Gastrocnemius medialis (tissue), 4 donors: ENCODE measurements at regions not wholly inside any gene's neighbourhood (a gene's known extent, or its start where the extent isn't known, plus 50 kb on each side); places are given as distances from the start of the nearest gene placed in this dataset.

Source experiments
- POLR2A ChIP-seq, 2 donors: fragments of 450-650 bp; IDR thresholded peaks; one replicate each; pipeline ENCODE4 v1.6.1; 2017; ENCODE audit warnings: antibody characterized with exemption in 2 of 2, mild to moderate bottlenecking in 2 of 2, moderate library complexity in 2 of 2
- TF ChIP-seq, protein P1 (sequence below), 5 experiments: fragments of 450-650 bp in 3 of 5; fragments of 200-600 bp in 2 of 5; sonication (generic) in 2 of 5; IDR thresholded peaks in 4 of 5; conservative IDR thresholded peaks in 1 of 5; 1 replicate in 4 of 5; 2 replicates in 1 of 5; pipeline ENCODE4 v1.5.1; 2016 to 2019; ENCODE audit warnings: antibody characterized with exemption in 5 of 5, mild to moderate bottlenecking in 3 of 5, moderate library complexity in 3 of 5

DNA sequence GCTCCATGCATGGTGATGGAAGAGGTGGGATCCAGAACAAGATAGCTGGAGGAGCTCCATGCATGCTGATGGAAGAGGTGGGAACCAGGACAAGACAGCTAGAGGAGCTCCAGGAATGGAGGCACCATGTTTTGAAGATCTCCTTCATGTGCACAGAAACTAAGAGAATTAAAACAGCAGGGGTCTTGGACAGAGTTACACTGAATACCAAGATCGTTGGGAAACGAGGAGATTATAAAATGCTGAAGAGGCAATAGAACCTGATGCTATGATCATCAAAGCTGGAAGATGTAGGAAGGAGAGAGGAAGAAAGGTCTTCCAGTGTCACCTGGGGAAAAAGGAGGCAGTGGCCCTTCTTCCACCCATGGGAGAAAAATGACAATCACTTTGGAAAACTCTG, 193.6 kb upstream of the PFKP start:
- TF ChIP-seq, protein P1, sequence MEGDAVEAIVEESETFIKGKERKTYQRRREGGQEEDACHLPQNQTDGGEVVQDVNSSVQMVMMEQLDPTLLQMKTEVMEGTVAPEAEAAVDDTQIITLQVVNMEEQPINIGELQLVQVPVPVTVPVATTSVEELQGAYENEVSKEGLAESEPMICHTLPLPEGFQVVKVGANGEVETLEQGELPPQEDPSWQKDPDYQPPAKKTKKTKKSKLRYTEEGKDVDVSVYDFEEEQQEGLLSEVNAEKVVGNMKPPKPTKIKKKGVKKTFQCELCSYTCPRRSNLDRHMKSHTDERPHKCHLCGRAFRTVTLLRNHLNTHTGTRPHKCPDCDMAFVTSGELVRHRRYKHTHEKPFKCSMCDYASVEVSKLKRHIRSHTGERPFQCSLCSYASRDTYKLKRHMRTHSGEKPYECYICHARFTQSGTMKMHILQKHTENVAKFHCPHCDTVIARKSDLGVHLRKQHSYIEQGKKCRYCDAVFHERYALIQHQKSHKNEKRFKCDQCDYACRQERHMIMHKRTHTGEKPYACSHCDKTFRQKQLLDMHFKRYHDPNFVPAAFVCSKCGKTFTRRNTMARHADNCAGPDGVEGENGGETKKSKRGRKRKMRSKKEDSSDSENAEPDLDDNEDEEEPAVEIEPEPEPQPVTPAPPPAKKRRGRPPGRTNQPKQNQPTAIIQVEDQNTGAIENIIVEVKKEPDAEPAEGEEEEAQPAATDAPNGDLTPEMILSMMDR (IDR thresholded peaks at IDR 0.05 in 4 of 5, conservative IDR thresholded peaks at IDR 0.05 in 1 of 5): no peak
- TF ChIP-seq POLR2A (IDR thresholded peaks at IDR 0.05): no peak
